ENCODE measurements at regions not wholly inside any gene's neighbourhood (a gene's known extent, or its start where the extent isn't known, plus 50 kb on each side); places are given as distances from the start of the nearest gene placed in this dataset.

DNA sequence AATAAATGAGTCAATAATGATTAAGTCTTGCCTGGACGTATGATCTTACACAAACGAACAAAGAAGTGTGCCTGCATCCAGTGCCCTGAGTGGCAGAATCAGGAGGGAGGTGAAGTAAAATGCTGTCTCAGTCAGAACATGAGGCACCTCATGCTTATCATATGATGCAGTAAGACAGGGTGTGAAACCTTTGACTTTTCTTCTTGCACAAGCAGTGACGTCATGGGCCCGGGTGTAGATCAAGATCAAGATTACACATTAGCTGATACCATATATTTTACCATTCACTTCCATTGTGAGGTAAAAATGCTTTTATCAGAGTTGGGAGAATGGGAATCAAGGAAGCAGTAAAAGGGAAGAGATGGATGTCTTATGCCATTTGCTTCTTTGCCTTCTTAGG is 291.6 kb upstream of the PLSCR5 start:
- Histone ChIP-seq H3K27me3 (ENCODE audit: low read depth) (no peaks in the 10 kb centered on the region), H3K36me3 (no peaks in the 10 kb centered on the region), H3K4me1 (no peaks in the 10 kb centered on the region), H3K4me3 (no peak overlapping the region), H3K9me3 (no peaks in the 10 kb centered on the region), H3K27ac (no peak overlapping the region)
- TF ChIP-seq, protein P1, sequence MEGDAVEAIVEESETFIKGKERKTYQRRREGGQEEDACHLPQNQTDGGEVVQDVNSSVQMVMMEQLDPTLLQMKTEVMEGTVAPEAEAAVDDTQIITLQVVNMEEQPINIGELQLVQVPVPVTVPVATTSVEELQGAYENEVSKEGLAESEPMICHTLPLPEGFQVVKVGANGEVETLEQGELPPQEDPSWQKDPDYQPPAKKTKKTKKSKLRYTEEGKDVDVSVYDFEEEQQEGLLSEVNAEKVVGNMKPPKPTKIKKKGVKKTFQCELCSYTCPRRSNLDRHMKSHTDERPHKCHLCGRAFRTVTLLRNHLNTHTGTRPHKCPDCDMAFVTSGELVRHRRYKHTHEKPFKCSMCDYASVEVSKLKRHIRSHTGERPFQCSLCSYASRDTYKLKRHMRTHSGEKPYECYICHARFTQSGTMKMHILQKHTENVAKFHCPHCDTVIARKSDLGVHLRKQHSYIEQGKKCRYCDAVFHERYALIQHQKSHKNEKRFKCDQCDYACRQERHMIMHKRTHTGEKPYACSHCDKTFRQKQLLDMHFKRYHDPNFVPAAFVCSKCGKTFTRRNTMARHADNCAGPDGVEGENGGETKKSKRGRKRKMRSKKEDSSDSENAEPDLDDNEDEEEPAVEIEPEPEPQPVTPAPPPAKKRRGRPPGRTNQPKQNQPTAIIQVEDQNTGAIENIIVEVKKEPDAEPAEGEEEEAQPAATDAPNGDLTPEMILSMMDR (IDR thresholded peaks at IDR 0.05), result no peak
- intact Hi-C loops (cut with DNase I), result no loop called here
- DNase-seq (no peak), ATAC-seq (no peak)

DNA sequence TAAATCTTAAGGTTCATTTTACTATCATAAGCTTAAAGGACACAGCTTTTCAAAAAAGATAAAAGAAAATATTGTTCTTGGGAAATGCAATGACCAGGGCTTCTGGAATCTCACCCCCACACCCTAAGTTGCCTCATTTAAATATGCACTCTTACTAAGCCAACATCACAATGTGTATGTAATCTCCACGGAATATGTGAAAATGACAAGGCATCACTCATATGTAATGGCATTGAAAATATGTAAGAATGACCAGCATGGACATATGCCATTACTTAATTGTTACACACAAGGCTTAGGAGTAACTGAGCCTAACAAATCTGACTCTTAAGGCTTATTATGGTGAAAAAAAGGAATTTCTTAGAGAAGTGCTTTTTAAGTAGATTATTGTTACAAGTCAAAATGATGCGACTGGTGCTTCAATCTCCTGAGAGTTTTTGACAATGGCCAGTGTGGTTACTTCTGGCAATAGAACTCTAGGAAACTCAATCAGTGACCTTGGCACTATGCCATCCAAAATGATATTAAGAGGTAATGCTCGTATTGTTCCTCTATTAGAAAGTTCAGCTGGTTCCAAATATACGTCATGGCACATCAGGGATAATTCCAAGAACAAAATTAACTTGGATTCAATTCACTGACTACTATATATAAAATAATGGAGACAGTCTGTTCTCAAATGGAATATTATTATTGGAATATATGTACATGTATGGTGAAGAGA is 290.0 kb upstream of the PLSCR5 start:
- no peak overlapping the region for H3K27ac ChIP-seq
- intact Hi-C loops (cut with DNase I), result no loop called here
- H3K9me3 ChIP-seq, result no peaks in the 10 kb centered on the region
- H3K27me3 ChIP-seq (ENCODE audit: low read depth), result no peaks in the 10 kb centered on the region
- ATAC-seq (no peak), DNase-seq (no peak)
- H3K4me1 ChIP-seq, result no peaks in the 10 kb centered on the region
- TF ChIP-seq, protein P1 (IDR thresholded peaks at IDR 0.05), result no peak
- H3K36me3 ChIP-seq, result no peaks in the 10 kb centered on the region
- no peak overlapping the region for H3K4me3 ChIP-seq

DNA sequence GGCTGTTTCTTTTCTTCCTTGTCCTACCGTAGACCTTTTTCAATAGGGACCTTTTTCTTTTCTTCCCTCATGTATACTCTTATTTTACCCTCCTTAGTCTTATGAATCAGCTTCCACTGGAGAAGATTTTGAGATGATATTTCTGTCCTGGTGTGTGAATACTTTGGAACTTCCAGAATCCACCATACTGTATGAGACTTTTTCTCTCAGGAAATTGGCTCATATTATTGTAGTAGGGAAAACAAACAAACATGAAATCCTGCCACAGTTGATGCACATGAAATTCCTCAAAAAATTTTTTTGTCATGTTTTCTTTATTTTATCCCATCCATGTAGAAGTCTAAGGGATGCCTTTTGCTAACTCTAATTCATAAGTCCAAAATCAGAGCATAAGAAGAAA is 289.3 kb upstream of the PLSCR5 start:
- intact Hi-C loops (cut with DNase I), result no loop called here
- Histone ChIP-seq H3K27me3 (ENCODE audit: low read depth) (no peaks in the 10 kb centered on the region), H3K36me3 (no peaks in the 10 kb centered on the region), H3K27ac (no peak overlapping the region), H3K4me3 (no peak overlapping the region), H3K4me1 (no peaks in the 10 kb centered on the region), H3K9me3 (no peaks in the 10 kb centered on the region)
- TF ChIP-seq, protein P1 (IDR thresholded peaks at IDR 0.05), result no peak
- DNase-seq (no peak), ATAC-seq (no peak)

DNA sequence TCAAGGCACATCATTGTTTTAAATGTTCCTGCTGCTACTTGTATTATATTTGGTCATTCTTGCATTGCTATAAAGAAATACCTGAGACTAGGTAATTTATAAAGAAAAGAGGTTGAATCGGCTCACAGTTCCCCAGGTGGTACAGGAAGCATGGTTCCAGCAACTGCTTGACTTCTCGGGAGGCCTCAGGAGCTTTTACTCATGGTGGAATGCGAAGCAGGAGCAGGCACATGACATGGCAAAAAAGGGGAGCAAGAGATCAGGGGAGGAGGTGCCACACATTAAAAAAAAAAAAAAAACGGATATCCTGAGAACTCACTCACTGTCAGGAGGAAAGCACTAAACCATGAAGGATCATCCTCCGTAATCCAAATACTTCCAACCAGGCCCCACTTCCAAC is 286.9 kb upstream of the PLSCR5 start:
- no peaks in the 10 kb centered on the region for H3K36me3 ChIP-seq
- H3K4me3 ChIP-seq, result no peak overlapping the region
- TF ChIP-seq, protein P1 (IDR thresholded peaks at IDR 0.05), result no peak
- no peak overlapping the region for H3K27ac ChIP-seq
- H3K27me3 ChIP-seq (ENCODE audit: low read depth), result no peaks in the 10 kb centered on the region
- ATAC-seq (no peak), DNase-seq (no peak)
- no peaks in the 10 kb centered on the region for H3K9me3 ChIP-seq
- no peaks in the 10 kb centered on the region for H3K4me1 ChIP-seq
- intact Hi-C loops (cut with DNase I), result no loop called here

DNA sequence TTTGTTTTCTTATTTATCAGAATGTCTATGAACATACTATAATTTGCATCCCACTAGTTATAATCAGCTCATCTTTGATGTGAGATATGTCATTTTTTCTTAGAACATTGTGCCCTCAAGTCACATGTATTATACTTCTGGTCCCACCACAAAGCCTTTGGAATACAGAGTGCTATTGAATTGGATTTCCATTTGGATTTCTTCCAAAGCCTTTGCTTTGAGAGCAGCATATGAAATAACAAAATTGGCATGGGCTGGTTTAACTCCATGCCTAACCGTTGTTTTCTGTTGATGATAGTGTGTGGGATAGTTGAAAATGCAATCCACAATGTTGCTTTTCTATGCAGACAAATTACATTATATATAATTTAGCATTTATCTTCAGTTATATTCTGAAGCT is 284.5 kb upstream of the PLSCR5 start:
- Histone ChIP-seq H3K4me1 (no peaks in the 10 kb centered on the region), H3K27me3 (ENCODE audit: low read depth) (no peaks in the 10 kb centered on the region), H3K36me3 (no peaks in the 10 kb centered on the region), H3K27ac (no peak overlapping the region), H3K4me3 (no peak overlapping the region), H3K9me3 (no peaks in the 10 kb centered on the region)
- intact Hi-C loops (cut with DNase I), result no loop called here
- DNase-seq, result no peak
- no peak for ATAC-seq
- TF ChIP-seq, protein P1 (IDR thresholded peaks at IDR 0.05), result no peak

Data from lower lobe of right lung (tissue), 2 donors.